HK-2 (cell line): ENCODE measurements at regions not wholly inside any gene's neighbourhood (a gene's known extent, or its start where the extent isn't known, plus 50 kb on each side); places are given as distances from the start of the nearest gene placed in this dataset.
"Not testable (repeated sequence)": the region's sequence is repeated elsewhere in the genome, so short reads cannot be mapped to it uniquely, and the experiment has no call there.

Source experiments
- DNase-seq: peaks from one replicate; pipeline ENCODE4 v3.0.0-alpha.2; 2018; ENCODE audit not compliant: unreplicated experiment

DNA sequence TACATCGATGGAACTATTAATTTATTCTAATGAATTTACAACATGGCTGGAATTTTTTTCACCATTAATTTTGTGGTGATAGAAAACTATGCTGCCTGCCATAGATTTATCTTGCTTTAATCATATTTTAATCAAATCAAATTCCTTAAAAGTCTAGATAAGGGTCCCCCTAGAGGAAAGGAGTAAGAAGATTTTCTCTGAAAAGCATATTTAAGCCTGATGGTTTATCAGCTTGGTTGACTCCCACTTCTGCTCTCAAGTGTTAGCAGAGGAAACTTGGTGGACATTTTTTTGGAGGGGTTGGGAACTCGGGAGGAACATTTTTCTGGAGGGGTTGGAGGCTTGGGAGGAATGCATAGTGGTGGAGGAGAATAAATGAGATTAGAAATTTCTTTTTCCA, 253.3 kb downstream of the KCNRG start:
- DNase-seq, result no peak

DNA sequence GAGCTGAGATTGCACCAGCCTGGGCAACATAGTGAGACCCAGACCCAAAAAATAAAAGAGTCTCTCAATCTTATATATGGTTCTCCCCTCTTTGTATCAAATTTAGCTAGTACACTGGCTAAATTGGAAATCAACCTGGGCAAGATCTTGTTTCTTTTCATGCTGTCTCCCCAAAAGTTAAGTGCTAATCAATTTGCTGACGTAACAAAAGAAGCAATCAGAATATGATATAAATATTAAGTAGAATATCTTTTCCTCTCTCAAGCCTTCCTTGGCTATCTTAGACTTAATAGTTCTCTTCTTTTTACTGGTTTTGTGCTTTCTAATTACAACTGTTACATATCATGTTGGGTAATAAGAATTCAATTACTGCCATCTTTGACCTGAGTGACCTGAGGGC, 258.9 kb downstream of the KCNRG start:
- no peak for DNase-seq

DNA sequence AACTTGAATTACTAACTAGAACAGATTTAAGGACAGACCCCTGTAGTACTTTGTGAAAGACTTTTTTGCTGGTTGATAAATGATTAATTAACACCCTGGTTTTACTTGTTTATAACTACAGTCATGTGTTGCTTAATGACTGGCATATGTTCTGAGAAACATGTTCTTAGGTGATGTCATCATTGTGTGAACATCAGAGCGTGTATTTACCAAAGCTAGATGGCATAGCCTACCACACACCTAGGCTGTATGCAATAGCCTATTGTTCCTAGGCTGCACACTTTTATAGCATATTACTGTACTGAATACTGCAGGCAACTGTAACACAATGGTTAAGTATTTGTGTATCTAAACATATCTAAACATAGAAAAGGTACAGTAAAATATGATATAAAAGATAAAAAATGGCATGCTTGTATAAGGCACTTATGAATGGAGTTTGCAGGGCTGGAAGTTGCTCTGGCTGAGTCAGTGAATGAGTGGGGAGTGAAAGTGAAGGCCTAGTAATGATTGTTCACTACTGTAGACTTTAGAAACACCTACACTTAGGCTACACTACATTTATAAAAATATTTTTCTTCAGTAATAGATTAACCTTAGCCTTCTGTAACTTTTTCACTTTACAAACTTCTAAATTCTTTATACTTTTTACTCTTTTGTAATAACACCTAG, 260.3 kb downstream of the KCNRG start:
- DNase-seq, result no peak

DNA sequence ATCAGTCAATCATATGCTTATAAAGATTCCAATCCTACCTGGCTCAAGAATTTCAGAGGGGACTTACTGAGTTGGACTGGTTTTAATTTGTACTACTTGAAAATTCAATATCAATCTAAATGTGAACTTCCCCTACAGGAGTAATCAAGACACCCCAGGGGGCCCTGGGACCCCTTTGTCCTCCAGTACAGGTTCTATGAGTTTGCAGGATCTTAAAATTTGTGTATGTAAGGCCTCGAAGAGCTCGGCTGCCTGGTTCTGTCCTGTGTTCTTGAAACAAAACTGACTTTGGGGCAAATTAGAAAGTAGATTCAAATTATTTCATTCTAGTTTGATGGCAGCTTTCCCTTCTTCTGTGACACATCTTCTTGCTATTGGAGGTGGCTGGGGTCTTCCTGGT, 261.3 kb downstream of the KCNRG start:
- DNase-seq, result no peak

DNA sequence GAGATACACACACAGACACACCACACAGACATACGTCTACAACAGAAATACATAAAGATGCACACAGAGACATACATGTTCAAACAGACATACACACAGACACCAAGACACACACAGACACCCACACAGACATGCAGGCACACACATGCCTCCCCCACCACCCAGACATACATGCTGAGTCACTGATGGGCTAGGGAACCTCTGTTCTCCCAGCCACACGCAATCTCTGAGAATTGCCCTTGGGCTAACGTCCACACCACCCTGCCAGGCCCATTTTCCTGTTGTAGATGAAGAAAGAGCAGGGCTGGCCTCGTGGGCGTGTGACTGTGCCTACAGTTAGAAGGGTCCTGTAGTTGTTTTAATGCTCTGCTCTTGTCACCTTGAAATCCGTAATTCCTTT, 261.9 kb downstream of the KCNRG start:
- DNase-seq, result no peak

DNA sequence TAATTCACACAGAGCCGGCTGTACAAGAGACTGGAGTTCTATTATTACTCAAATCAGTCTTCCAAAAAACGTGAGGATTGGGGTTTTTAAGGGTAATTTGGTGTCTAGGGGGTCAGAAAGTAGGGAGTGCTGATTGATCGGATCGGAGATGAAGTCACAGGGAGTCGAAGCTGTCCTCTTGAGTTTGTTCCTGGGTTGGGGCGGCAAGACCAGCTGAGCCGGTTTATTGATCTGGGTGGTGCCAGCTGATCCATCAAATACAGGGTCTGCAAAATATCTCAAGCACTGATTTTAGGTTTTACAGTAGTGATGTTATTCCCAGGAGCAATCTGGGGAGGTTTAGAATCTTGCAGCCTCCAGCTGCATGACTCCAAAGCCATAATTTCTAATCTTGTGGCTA, 262.7 kb downstream of the KCNRG start:
- DNase-seq, result no peak

DNA sequence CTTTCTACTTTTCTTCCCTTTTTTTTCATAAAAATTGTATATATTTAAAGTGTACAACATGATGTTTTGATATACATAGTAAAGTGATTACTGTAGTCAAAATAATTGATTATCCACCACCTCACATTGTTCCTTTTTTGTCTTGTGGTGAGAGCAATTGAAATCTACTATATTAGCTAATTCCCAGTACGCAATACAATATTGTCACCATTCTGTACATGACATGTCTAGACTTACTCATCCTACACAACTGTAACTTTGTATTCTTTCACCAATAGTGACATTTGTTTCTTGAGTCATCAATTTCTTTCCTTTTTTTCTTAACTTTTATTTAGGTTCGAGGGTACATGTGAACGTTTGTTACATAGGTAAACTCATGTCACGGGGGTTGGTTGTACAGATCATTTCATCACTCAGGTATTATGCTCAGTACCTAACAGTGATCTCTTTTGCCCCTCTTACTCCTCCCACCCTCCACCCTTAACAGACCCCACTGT, 265.2 kb downstream of the KCNRG start:
- DNase-seq, result no peak

DNA sequence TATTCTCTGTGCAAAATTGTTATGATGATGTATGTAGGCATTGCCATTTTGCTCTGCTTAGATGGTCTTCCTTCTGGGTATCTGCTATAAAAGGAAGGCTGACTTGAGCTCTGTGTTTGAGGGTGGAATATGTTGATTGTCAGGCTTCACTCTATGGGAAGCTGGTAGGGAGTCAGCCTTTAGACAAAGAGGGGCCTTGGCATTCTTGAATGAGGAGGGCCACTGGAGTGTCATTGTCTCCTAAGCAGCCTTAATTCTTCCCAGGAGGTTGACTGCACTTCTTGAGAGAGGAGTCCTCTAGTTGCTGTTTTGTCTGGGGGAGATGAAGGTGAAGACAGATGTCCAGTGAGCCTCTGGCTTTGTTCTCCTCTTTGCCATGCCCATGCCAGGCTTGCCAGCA, 266.8 kb downstream of the KCNRG start:
- DNase-seq, result no peak

DNA sequence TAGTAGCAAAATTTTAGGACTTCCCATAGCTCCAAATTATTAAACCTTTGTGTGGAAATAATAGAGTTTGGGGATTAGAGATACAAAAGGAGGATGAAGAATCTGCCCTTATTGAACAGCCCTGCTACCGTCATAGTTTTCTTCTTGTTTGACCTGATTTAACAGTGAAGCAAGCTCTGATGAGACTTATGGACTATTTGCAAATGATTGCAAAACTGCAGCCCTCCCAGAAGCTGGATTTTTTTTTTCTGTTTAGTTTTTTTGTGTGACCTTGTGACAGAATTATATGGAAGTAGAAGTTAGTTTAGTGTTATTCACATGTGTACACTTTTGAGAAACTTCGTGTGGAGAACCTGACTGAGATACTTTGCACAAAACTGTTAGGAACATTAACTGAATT, 267.8 kb downstream of the KCNRG start:
- no peak for DNase-seq

DNA sequence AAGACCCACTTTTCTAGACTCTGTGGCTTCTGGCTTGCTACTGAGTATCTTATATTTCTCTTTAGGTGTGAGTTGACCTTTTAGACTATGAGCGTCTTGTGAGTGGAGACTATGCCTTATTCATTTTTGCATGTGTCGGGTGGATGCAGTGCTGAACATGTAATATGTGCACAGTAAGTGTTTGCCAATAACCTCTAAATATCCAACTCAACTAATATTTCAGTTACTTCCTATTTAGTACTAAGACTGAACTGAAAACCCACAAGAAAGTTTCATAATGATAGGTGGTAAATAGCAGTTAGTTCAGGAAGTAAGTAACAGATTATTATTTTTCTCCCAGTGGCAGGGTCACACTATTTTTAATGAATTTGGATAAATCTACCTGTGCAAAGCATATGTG, 269.3 kb downstream of the KCNRG start:
- DNase-seq, result no peak

DNA sequence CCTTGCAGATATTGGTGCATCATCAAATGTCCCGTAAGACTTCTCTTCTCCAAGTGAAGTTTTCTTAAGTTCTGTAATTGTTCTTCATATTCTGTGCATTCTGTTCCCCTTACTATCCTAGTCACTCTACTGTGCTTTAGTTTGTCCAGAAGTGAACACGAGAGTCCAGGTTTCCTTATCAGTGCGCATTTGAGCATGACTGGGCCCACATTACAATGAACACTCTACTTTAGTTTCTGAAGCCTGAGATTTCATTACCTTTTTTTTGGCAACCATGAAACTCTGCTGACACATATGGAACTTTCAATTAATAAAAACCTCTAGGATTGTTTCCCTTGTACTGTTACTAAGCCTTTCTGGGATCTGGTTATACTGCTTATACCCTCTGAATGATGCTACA, 270.0 kb downstream of the KCNRG start:
- no peak for DNase-seq

DNA sequence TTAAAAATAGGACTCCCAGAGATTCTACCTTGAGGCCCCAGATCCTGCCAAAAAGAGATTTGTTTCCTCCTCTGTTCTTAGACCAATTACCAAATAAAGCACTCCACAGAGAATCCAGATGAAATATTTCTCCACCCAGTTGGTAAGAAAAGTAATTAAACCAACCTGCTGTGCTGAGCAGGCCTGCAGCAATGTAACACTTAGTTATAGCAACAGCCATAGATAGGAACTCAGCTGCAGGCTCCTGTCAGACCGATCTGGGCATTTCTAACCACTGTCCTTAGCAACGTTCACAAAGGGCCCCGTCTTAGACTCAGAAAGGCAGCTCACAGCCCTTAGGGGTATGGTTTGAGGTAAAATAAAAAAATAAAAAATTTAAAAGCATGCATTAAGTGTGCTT, 271.1 kb downstream of the KCNRG start:
- DNase-seq, result no peak

DNA sequence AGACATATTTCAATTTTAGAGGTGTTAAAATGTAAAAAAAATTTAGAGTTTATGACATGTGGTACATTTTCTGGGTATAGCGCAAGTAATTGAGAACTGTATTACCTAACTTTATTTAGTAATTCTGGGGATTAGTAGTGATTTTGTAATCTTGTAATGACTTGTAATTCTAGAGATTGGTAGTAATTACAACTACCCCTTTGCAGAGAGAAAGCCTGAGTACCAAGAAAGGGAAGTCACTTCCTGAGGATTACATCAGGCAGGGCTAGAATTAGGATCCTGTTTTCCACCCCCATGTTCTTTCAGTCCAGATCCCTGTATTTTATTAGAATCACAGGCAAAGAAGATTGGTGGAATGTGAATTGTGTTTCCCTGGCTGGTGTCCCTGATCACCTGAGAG, 274.9 kb downstream of the KCNRG start:
- no peak for DNase-seq

DNA sequence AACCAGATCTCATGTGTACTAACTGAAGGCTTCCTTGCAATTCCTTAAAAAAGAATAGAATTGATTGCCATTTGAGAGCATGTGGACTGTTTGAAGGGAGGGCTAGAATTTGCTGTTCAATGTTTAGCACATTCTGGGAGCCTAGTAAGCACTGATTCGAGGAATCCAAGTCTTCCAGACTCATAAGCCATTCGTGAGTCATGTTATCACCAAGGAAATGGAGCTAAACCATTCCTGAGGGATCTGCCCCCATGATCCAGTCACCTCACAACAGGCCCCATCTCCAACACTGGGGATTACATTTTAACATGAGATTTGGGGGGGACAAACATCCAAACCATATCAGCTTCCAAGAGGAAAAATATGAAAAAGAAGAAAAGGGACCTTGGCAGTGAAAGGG, 276.4 kb downstream of the KCNRG start:
- DNase-seq, result no peak

DNA sequence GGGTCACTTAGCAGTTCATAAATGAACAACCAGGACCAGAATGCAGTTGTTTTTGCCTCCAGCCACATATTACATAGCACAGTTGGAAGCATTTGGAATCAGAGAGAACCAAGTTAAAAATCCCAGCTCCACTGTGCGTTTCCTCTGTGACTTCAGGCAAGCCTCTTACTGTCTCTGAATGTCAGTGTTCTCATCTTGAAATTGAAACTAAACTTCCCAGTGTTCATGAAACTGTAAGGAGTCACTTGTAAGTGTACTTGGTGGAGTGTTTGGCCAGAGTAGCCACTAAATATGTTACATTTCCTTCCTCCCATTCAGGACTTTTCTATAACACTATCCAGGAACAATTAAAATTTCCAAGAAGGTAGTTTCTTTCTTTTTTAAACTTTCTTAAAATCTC, 276.8 kb downstream of the KCNRG start:
- DNase-seq, result no peak

DNA sequence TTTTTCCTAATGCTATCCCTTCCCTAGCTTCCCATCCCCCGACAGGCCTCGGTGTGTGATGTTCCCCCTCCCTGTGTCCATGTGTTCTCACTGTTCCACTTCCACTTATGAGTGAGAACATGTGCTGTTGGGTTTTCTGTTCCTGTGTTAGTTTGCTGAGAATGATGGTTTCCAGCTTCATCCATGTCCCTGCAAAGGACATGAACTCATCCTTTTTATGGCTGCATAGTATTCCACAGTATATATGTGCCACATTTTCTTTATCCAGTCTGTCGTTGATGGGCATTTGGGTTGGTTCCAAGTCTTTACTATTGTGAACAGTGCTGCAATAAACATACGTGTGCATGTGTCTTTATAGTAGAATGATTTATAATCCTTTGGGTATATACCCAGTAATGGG, 279.2 kb downstream of the KCNRG start:
- not testable (repeated sequence) for DNase-seq

DNA sequence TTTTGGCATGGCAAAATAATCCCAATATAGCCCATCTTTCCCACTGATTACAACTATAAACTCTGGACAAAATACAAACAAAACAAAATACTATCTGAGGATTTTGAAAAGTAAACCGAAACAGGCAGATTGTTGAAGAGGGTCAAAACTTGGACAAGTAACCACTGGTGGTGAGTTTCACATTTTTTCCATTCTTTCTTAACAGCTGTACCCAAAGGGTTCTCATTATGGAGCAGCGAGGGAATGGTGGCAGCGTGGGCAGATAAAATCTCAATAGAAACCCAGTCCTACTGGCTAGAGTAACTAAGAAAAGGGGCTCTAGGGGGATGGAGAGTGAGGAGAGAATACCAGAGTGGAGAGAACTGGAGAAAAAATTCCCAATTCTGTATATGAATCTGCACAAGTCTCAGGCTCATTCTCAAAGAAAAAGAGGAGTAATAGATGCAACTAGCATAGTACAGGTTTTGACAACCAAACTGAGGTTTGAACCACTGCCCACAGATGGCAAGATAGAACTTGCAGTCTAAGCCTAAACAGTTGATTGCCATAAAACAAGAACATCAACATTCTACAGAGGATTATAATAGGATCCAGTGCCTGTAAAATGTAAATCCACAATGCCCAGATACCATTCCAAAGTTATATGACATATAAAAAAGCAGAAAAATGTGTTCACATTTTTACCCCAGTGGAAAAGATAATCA, 284.5 kb downstream of the KCNRG start:
- DNase-seq, result no peak

DNA sequence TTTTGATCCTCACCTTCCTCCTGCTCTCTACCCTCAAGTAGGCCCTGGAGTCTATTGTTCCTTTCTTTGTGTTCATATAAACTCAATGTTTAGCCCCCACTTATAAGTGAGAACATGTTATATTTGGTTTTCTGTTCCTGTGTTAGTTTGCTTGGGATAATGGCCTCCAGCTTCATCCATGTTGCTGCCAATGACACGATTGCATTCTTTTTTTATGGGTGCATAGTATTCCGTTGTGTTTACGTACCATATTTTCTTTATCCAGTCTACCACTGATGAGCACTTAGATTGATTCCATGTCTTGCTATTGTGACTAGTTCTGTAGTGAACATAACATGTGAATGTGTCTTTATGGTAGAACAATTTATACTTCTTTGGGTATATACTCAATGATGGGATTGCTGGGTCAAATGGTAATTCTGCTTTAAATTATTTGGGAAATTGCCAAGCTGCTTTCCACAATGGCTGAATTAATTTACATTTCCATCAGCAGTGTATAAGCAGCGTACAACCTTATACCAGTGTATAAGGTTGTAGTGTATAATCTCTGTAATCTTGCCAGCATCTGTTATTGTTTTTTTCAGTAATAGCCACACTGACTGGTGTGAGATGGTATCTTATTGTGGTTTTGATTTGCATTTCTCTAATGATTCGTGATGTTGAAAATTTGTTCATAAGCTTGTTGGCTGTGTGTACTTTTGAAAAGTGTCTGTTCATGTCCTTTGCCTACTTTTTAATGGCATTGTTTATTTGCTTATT, 288.9 kb downstream of the KCNRG start:
- DNase-seq, result no peak

DNA sequence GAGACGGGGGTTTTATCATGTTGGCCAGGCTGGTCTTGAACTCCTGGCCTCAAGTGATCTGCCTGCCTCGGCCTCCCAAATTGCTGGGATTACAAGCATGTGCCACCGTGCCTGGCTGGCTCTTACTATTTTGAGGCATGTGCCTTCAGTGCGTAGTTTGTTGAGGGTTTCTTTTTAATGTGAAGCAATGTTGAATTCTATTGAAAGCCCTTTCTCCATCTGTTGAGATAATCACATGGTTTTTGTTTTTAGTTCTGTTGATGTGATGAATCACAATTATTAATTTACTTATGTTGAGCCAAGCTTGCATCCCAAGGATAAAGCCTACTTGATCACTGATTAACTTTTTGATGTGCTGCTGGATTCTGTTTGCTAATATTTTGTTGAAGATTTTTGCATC, 290.9 kb downstream of the KCNRG start:
- DNase-seq, result no peak

DNA sequence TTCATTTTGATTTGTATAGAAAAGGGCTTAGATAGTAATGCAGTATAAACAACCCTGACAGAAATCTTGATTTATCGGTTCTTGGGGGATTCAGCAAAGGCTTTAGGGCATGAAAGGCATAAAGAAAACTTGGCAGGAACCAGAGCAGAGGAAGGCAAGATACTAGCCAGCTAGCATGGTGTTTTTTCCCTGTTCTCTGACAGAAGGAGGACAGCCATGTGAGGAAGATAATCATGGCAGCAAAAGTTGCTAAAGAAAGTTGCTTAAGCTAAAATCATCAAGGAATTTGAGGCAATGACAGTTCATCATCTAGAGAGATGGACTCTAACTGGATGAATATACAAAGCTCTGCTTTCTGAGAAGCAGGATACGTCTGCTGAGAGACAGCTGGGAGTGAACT, 294.1 kb downstream of the KCNRG start:
- no peak for DNase-seq

DNA sequence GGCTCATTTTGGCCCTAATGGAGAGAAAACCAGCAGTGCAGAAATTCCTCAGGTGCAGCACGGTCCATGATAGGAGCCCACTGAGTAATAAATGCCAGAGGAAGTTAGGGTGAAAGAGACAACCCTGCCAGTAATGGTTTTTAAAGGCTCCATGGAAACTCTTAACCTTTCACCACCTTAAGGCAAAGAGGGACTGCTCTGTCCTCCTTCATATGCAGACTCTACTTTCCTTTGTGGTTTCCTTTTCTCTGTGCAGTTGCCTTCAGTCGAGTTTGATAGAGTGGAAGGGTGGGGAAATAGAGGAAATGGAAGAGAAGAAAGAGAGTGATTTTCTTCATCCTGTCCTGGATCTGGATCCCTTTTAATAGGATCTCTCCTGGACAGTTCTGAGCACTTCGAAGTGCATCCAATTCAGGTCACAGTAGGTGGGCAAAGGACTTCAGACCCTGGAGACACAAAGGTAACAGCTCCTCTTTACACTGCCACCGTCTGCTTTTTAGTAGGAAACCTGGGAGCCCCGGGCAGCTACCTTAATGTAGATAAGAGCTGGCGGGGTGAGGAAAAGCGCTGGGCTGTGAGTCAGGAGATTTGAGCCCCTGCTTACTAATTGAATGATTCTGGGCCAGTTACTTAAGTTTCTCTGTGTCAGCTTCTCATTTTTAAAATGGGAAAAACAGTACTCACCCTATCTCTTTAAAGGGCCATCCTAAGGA, 294.8 kb downstream of the KCNRG start:
- DNase-seq, result no peak

DNA sequence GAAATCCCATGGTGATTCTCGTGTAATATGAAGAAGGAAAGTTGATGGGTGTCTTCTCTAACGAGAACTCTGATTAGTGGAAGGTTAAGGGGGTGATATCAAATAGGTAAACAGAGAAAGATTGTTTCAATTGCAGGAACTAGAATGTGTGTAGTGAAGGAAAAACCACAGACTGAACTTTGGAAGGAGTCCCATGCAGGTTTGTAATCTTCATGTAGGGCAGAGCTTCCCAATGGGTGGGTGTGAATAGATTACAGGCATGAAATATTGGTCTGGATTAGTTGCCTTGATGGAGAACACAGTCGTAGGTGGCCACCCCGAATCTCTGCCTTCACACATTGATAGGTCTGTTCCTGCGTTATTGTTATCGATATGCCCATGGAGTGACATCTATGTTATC, 295.5 kb downstream of the KCNRG start:
- DNase-seq, result no peak
